Spleen (tissue), 7 donors: ENCODE measurements at regions not wholly inside any gene's neighbourhood (a gene's known extent, or its start where the extent isn't known, plus 50 kb on each side); places are given as distances from the start of the nearest gene placed in this dataset.

Experiments used
- POLR2A ChIP-seq, 3 donors: fragments of 450-650 bp; IDR thresholded peaks; one replicate each; pipeline ENCODE4 v1.5.1; 2017; ENCODE audit warnings: antibody characterized with exemption in 3 of 3, mild to moderate bottlenecking in 1 of 3
- POLR2AphosphoS5 ChIP-seq, 3 donors: sonication (generic); formaldehyde crosslinking; IDR thresholded peaks; one replicate each; pipeline ENCODE4 v1.5.1; 2017; ENCODE audit warnings: antibody characterized with exemption in 3 of 3
- TF ChIP-seq, protein P1 (sequence below), 11 experiments: fragments of 200-600 bp in 7 of 11; fragments of 450-650 bp in 4 of 11; sonication (generic) in 4 of 11; IDR thresholded peaks in 8 of 11; conservative IDR thresholded peaks in 3 of 11; 1 replicate in 7 of 11; 2 replicates in 4 of 11; pipeline versions ENCODE4 v1.4.0 to v1.8.0; 2016 to 2021; ENCODE audit warnings: antibody characterized with exemption in 11 of 11, inconsistent platforms in 4 of 11, mild to moderate bottlenecking in 1 of 11
- donor health status: DM: no; HTN: no; CAD: no; lungs with moderate emphysema.
- donor health status: DM: no; HTN: no; CAD: no.
- donor health status: DM: no; HTN: no; CAD: no.

DNA sequence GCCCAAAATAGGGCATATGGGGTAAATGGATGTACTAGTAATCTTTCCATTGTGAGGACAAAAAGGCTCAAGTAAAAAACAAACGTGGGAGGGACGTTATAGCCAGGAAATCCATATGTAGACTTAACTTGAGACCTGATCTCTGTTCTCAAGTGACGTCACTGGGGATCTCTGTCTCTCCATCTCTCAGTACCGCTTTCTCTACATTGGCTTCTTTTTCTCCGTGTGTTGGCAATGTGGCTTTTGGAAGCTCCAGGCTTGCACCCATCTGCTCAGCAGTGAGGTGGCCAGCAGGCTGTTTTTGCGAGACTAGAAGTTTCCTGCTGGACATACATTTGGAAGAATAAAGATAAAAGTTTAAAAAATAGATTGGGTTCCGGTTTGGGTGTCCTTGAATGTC is 66.0 kb upstream of the NRXN3 start:
- TF ChIP-seq, protein P1, sequence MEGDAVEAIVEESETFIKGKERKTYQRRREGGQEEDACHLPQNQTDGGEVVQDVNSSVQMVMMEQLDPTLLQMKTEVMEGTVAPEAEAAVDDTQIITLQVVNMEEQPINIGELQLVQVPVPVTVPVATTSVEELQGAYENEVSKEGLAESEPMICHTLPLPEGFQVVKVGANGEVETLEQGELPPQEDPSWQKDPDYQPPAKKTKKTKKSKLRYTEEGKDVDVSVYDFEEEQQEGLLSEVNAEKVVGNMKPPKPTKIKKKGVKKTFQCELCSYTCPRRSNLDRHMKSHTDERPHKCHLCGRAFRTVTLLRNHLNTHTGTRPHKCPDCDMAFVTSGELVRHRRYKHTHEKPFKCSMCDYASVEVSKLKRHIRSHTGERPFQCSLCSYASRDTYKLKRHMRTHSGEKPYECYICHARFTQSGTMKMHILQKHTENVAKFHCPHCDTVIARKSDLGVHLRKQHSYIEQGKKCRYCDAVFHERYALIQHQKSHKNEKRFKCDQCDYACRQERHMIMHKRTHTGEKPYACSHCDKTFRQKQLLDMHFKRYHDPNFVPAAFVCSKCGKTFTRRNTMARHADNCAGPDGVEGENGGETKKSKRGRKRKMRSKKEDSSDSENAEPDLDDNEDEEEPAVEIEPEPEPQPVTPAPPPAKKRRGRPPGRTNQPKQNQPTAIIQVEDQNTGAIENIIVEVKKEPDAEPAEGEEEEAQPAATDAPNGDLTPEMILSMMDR (IDR thresholded peaks at IDR 0.05 in 8 of 11, conservative IDR thresholded peaks at IDR 0.05 in 3 of 11), result no peak
- TF ChIP-seq POLR2AphosphoS5 (IDR thresholded peaks at IDR 0.05) (no peak), POLR2A (IDR thresholded peaks at IDR 0.05) (no peak)
